ENCODE measurements at regions not wholly inside any gene's neighbourhood (a gene's known extent, or its start where the extent isn't known, plus 50 kb on each side); places are given as distances from the start of the nearest gene placed in this dataset.

DNA sequence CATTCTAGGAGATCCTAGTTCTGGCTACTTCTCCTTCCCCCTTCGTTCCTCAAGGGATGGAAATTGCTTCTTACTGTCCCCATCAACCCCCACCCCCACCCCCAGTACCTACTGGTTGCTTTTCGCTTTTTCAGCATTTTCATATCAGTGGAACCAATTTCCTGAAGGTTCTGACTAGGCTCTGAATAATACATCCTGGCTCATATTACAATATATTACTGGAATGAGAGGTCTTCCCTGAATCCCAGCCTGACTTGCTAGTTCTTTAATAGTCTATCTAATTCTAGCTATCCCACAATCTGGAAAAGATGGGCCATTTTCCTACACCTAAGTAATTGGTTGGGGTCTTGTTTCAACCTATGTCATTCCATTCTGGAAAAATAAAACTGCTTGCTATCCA is 207.4 kb downstream of the COG6 start:
- TF ChIP-seq, protein P1, sequence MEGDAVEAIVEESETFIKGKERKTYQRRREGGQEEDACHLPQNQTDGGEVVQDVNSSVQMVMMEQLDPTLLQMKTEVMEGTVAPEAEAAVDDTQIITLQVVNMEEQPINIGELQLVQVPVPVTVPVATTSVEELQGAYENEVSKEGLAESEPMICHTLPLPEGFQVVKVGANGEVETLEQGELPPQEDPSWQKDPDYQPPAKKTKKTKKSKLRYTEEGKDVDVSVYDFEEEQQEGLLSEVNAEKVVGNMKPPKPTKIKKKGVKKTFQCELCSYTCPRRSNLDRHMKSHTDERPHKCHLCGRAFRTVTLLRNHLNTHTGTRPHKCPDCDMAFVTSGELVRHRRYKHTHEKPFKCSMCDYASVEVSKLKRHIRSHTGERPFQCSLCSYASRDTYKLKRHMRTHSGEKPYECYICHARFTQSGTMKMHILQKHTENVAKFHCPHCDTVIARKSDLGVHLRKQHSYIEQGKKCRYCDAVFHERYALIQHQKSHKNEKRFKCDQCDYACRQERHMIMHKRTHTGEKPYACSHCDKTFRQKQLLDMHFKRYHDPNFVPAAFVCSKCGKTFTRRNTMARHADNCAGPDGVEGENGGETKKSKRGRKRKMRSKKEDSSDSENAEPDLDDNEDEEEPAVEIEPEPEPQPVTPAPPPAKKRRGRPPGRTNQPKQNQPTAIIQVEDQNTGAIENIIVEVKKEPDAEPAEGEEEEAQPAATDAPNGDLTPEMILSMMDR (IDR thresholded peaks at IDR 0.05; ENCODE audit: insufficient read depth, low read depth, low read length), result no peak
- TF ChIP-seq EZH2 (IDR thresholded peaks at IDR 0.05; ENCODE audit: insufficient read depth, low read length), result no peak

All from astrocyte (in vitro differentiated cells and primary cell).